Adrenal gland (tissue), 9 donors: ENCODE measurements at regions not wholly inside any gene's neighbourhood (a gene's known extent, or its start where the extent isn't known, plus 50 kb on each side); places are given as distances from the start of the nearest gene placed in this dataset.

ENCODE experiments used
- DNase-seq, 7 donors: peaks; one replicate each; pipeline ENCODE4 v3.0.0-alpha.2; 2019 to 2020
- H3K27ac ChIP-seq, 5 donors: fragments of 200-600 bp; sonication (generic) in 4 of 5; 1 replicate in 3 of 5; 2 replicates in 2 of 5; pipeline versions ENCODE4 v1.5.1 to v1.8.0; 2016 to 2020; ENCODE audit warnings: mild to moderate bottlenecking in 1 of 5
- H3K27me3 ChIP-seq: fragments of 200-600 bp; 2 replicates; pipeline ENCODE4 v1.8.0; 2021
- H3K36me3 ChIP-seq, 2 donors: fragments of 200-600 bp; replicated peaks in 1 of 2; 1 replicate in 1 of 2; 2 replicates in 1 of 2; pipeline versions ENCODE4 v1.5.1 to v1.8.0; 2018 to 2022
- H3K4me1 ChIP-seq, 2 donors: fragments of 200-600 bp; replicated peaks in 1 of 2; 1 replicate in 1 of 2; 2 replicates in 1 of 2; pipeline versions ENCODE4 v1.5.1 to v1.8.0; 2018 to 2021
- H3K4me3 ChIP-seq, 4 donors: fragments of 200-600 bp; sonication (generic) in 3 of 4; one replicate each; pipeline ENCODE4 v1.5.1; 2016 to 2018
- H3K9me3 ChIP-seq, 3 donors: fragments of 200-600 bp; sonication (generic) in 1 of 3; replicated peaks in 1 of 3; 1 replicate in 2 of 3; 2 replicates in 1 of 3; pipeline versions ENCODE4 v1.5.1 to v1.8.0; 2016 to 2021
- CTCF ChIP-seq, 6 experiments: fragments of 450-650 bp in 4 of 6; fragments of 200-600 bp in 2 of 6; sonication (generic) in 1 of 6; IDR thresholded peaks; 1 replicate in 5 of 6; 2 replicates in 1 of 6; pipeline versions ENCODE4 v1.5.1 to v1.8.0; 2016 to 2021; ENCODE audit warnings: antibody characterized with exemption in 6 of 6, mild to moderate bottlenecking in 2 of 6, moderate library complexity in 1 of 6
- POLR2A ChIP-seq, 2 donors: fragments of 450-650 bp; IDR thresholded peaks; one replicate each; pipeline ENCODE4 v1.6.1; 2017; ENCODE audit warnings: antibody characterized with exemption in 2 of 2, mild to moderate bottlenecking in 2 of 2, moderate library complexity in 1 of 2
- WGBS, 4 donors: extraction: QIAGEN DNeasy Blood & Tissue Kit in 2 of 4; methylation state at CpG; one replicate each; pipeline versions ENCODE4 v1.1.5 to v1.1.7; 2013 to 2017; 5-methylcytosine and 5-hydroxymethylcytosine counted together
- intact Hi-C, 2 donors: fragments of 100-400 bp; cut with DNase I; formaldehyde crosslinking; loops; one replicate each; pipeline versions ENCODE4 v1.14.1 to v1.15.0; 2022 to 2023
- donor health status: healthy with polysubstance abuse.
- donor health status: Bipolar disorder and iron deficiency.
- donor health status: DM: yes; HTN: yes; CAD: no.
- donor health status: DM: no; HTN: no; CAD: no.
- donor health status: DM: no; HTN: no; CAD: no.

GRCh38 chr2:66324356-66324755 lies 110.6 kb upstream of the MEIS1 start:
- no peak for DNase-seq
- no peak overlapping the region for H3K27ac ChIP-seq
- no peaks in the 10 kb centered on the region for H3K9me3 ChIP-seq
- 74 to 86% (median 78%) methylated on average over 6 of the region's 6 CpGs for WGBS, 4 donors
- no peaks in the 10 kb centered on the region for H3K4me1 ChIP-seq
- intact Hi-C loops: no loop called here
- H3K36me3 ChIP-seq: no peaks in the 10 kb centered on the region
- H3K4me3 ChIP-seq: no peak overlapping the region
- H3K27me3 ChIP-seq: no peaks in the 10 kb centered on the region
- TF ChIP-seq POLR2A (IDR thresholded peaks at IDR 0.05): no peak
- TF ChIP-seq CTCF (IDR thresholded peaks at IDR 0.05): no peak

- TF ChIP-seq CTCF (IDR thresholded peaks at IDR 0.05) (no peak), POLR2A (IDR thresholded peaks at IDR 0.05) (no peak)
- 36 to 46% (median 39%) methylated on average over 8 of the region's 8 CpGs for WGBS, 4 donors
- H3K4me3 ChIP-seq: no peak overlapping the region
- no peaks in the 10 kb centered on the region for H3K9me3 ChIP-seq
- no peak for DNase-seq
- no peaks in the 10 kb centered on the region for H3K36me3 ChIP-seq
- intact Hi-C loops: no loop called here
- no peak overlapping the region for H3K27ac ChIP-seq
- H3K27me3 ChIP-seq: no peaks in the 10 kb centered on the region
- H3K4me1 ChIP-seq: no peaks in the 10 kb centered on the region
Measured at GRCh38 chr2:66323406-66323805, 111.5 kb upstream of the MEIS1 start.

GRCh38 chr2:66322506-66323260 lies 112.2 kb upstream of the MEIS1 start:
- Histone ChIP-seq H3K27me3 (no peaks in the 10 kb centered on the region), H3K36me3 (no peaks in the 10 kb centered on the region), H3K9me3 (no peaks in the 10 kb centered on the region), H3K27ac (no peak overlapping the region), H3K4me1 (no peaks in the 10 kb centered on the region), H3K4me3 (no peak overlapping the region)
- DNase-seq: no peak
- no peak for TF ChIP-seq POLR2A (IDR thresholded peaks at IDR 0.05)
- no peak for TF ChIP-seq CTCF (IDR thresholded peaks at IDR 0.05)
- WGBS, 4 donors: 53 to 70% (median 59%) methylated on average over 9 of the region's 9 CpGs
- intact Hi-C loops: no loop called here

- no peak overlapping the region for H3K27ac ChIP-seq
- no peak for DNase-seq
- no peaks in the 10 kb centered on the region for H3K9me3 ChIP-seq
- H3K27me3 ChIP-seq: no peaks in the 10 kb centered on the region
- intact Hi-C loops: no loop called here
- H3K36me3 ChIP-seq: no peaks in the 10 kb centered on the region
- H3K4me1 ChIP-seq: no peaks in the 10 kb centered on the region
- TF ChIP-seq CTCF (IDR thresholded peaks at IDR 0.05) (no peak), POLR2A (IDR thresholded peaks at IDR 0.05) (no peak)
- WGBS, 4 donors: 65 to 85% (median 73%) methylated on average over 3 of the region's 3 CpGs
- H3K4me3 ChIP-seq: no peak overlapping the region
Measured at GRCh38 chr2:66318009-66318561, 116.8 kb upstream of the MEIS1 start.
